Stimulated activated CD4-positive, alpha-beta T cell treated with anti-CD3 and anti-CD28 coated beads, Interleukin-15, amount 100 ng/mL, for 24 hours (primary cell): ENCODE measurements at regions not wholly inside any gene's neighbourhood (a gene's known extent, or its start where the extent isn't known, plus 50 kb on each side); places are given as distances from the start of the nearest gene placed in this dataset.

ENCODE experiments used
- DNase-seq: peaks from one replicate; pipeline ENCODE4 v3.0.0-alpha.2; 2020

GRCh38 chr20:60332523-60332922 lies 374.3 kb downstream of the CDH26 start:
- DNase-seq: no peak

GRCh38 chr20:60334911-60335310 lies 376.7 kb downstream of the CDH26 start:
- no peak for DNase-seq

- DNase-seq: no peak
These were observed 380.3 kb downstream of the CDH26 start for GRCh38 chr20:60338556-60338955.

- DNase-seq: no peak
These were observed 381.5 kb downstream of the CDH26 start for GRCh38 chr20:60339738-60340137.

GRCh38 chr20:60340232-60340631 lies 382.0 kb downstream of the CDH26 start:
- DNase-seq: no peak

- DNase-seq: no peak
These were observed 382.8 kb downstream of the CDH26 start for GRCh38 chr20:60341062-60341461.

- no peak for DNase-seq
These were observed 386.9 kb downstream of the CDH26 start for GRCh38 chr20:60345106-60345505.

- no peak for DNase-seq
These were observed 391.2 kb downstream of the CDH26 start for GRCh38 chr20:60349418-60349817.

- no peak for DNase-seq
These were observed 393.8 kb downstream of the CDH26 start for GRCh38 chr20:60352017-60352416.

GRCh38 chr20:60352596-60352995 lies 394.4 kb downstream of the CDH26 start:
- no peak for DNase-seq

- no peak for DNase-seq
These were observed 395.9 kb downstream of the CDH26 start for GRCh38 chr20:60354024-60354580.

- no peak for DNase-seq
These were observed 399.9 kb downstream of the CDH26 start for GRCh38 chr20:60358101-60358500.

- no peak for DNase-seq
These were observed 400.8 kb downstream of the CDH26 start for GRCh38 chr20:60359010-60359409.

- no peak for DNase-seq
These were observed 403.7 kb downstream of the CDH26 start for GRCh38 chr20:60361761-60362395.

- no peak for DNase-seq
These were observed 404.3 kb downstream of the CDH26 start for GRCh38 chr20:60362531-60362930.

GRCh38 chr20:60363698-60364097 lies 405.5 kb downstream of the CDH26 start:
- DNase-seq: no peak

- no peak for DNase-seq
These were observed 406.9 kb downstream of the CDH26 start for GRCh38 chr20:60365064-60365666.

- no peak for DNase-seq
These were observed 407.7 kb downstream of the CDH26 start for GRCh38 chr20:60365882-60366281.

- DNase-seq: no peak
These were observed 413.2 kb downstream of the CDH26 start for GRCh38 chr20:60371384-60371783.

GRCh38 chr20:60372275-60372674 lies 414.1 kb downstream of the CDH26 start:
- DNase-seq: no peak

GRCh38 chr20:60372822-60373221 lies 414.6 kb downstream of the CDH26 start:
- DNase-seq: no peak

- DNase-seq: no peak
These were observed 420.4 kb downstream of the CDH26 start for GRCh38 chr20:60378620-60379019.

- DNase-seq: no peak
These were observed 423.6 kb downstream of the CDH26 start for GRCh38 chr20:60381643-60382400.

GRCh38 chr20:60389441-60389840 lies 431.2 kb downstream of the CDH26 start:
- DNase-seq: no peak
